Liver (tissue), 8 donors: ENCODE measurements at regions not wholly inside any gene's neighbourhood (a gene's known extent, or its start where the extent isn't known, plus 50 kb on each side); places are given as distances from the start of the nearest gene placed in this dataset.
A peak's percentile ranks its signal among the peaks of the same experiment; 100 is the strongest.

ENCODE experiments used
- DNase-seq: peaks from one replicate; pipeline ENCODE4 v3.0.0-alpha.2; 2017; ENCODE audit warnings: low spot score
- H3K27ac ChIP-seq, 2 donors: one replicate each; pipeline ENCODE4 v1.7.0; 2013; ENCODE audit warnings: inconsistent platforms in 2 of 2, low read length in 2 of 2, control low read depth in 1 of 2, low read depth in 1 of 2, mild to moderate bottlenecking in 1 of 2
- H3K27me3 ChIP-seq, 4 donors: one replicate each; pipeline versions ENCODE4 v1.6.1 to v1.7.0; 2013; ENCODE audit warnings: low read length in 3 of 4, inconsistent platforms in 1 of 4, mild to moderate bottlenecking in 1 of 4, moderate library complexity in 1 of 4; ENCODE audit not compliant: control insufficient read depth in 4 of 4, insufficient read depth in 4 of 4
- H3K36me3 ChIP-seq, 4 donors: one replicate each; pipeline versions ENCODE4 v1.6.1 to v1.7.0; 2013; ENCODE audit warnings: low read length in 3 of 4, mild to moderate bottlenecking in 3 of 4, low read depth in 1 of 4, moderate library complexity in 1 of 4; ENCODE audit not compliant: control insufficient read depth in 4 of 4, insufficient read depth in 3 of 4
- H3K4me1 ChIP-seq, 4 donors: one replicate each; pipeline versions ENCODE4 v1.6.1 to v1.7.0; 2013; ENCODE audit warnings: low read length in 3 of 4, mild to moderate bottlenecking in 3 of 4, moderate library complexity in 1 of 4; ENCODE audit not compliant: control insufficient read depth in 4 of 4, insufficient read depth in 4 of 4
- H3K4me3 ChIP-seq, 3 donors: one replicate each; pipeline versions ENCODE4 v1.6.1 to v1.7.0; 2013; ENCODE audit warnings: low read length in 3 of 3, control low read depth in 1 of 3, low read depth in 1 of 3, mild to moderate bottlenecking in 1 of 3
- H3K9ac ChIP-seq, 2 donors: one replicate each; pipeline ENCODE4 v1.7.0; 2013; ENCODE audit warnings: low read length in 2 of 2, mild to moderate bottlenecking in 2 of 2, moderate library complexity in 2 of 2, control low read depth in 1 of 2, low read depth in 1 of 2
- H3K9me3 ChIP-seq, 4 donors: one replicate each; pipeline versions ENCODE4 v1.6.1 to v1.7.0; 2013; ENCODE audit warnings: low read length in 3 of 4; ENCODE audit not compliant: control insufficient read depth in 4 of 4
- ATF3 ChIP-seq: IDR thresholded peaks from 2 replicates; pipeline ENCODE4 v1.6.1; 2016; ENCODE audit warnings: antibody characterized with exemption
- CTCF ChIP-seq: fragments of 150-350 bp; IDR thresholded peaks from 2 replicates; pipeline ENCODE4 v1.5.1; 2017; ENCODE audit warnings: improper control_type of control experiment, low read depth, low read length; ENCODE audit not compliant: missing input control
- EGR1 ChIP-seq, 2 donors: IDR thresholded peaks; 2 replicates each; pipeline ENCODE4 v1.6.1; 2016 to 2018; ENCODE audit warnings: antibody characterized with exemption in 2 of 2, low read depth in 2 of 2
- FOXA1 ChIP-seq: IDR thresholded peaks from 2 replicates; pipeline ENCODE4 v1.6.1; 2016; ENCODE audit warnings: antibody characterized with exemption
- FOXA2 ChIP-seq: IDR thresholded peaks from 2 replicates; pipeline ENCODE4 v1.6.1; 2016; ENCODE audit warnings: antibody characterized with exemption
- HNF4A ChIP-seq, 2 donors: conservative IDR thresholded peaks; 2 replicates each; pipeline ENCODE4 v1.6.1; 2016; ENCODE audit warnings: antibody characterized with exemption in 2 of 2, mild to moderate bottlenecking in 2 of 2
- MAX ChIP-seq: IDR thresholded peaks from 2 replicates; pipeline ENCODE4 v1.6.1; 2016; ENCODE audit warnings: antibody characterized with exemption
- SP1 ChIP-seq: IDR thresholded peaks from 2 replicates; pipeline ENCODE4 v1.6.1; 2018; ENCODE audit warnings: antibody characterized with exemption, mild to moderate bottlenecking
- TAF1 ChIP-seq: conservative IDR thresholded peaks from 2 replicates; pipeline ENCODE4 v1.6.1; 2016; ENCODE audit warnings: antibody characterized with exemption, mild to moderate bottlenecking
- YY1 ChIP-seq: IDR thresholded peaks from 2 replicates; pipeline ENCODE4 v1.6.1; 2016; ENCODE audit warnings: antibody characterized with exemption, mild to moderate bottlenecking
- WGBS: extraction: QIAGEN DNeasy Blood & Tissue Kit; methylation state at CpG from one replicate; pipeline ENCODE4 v1.1.7; 2013; 5-methylcytosine and 5-hydroxymethylcytosine counted together
- donor health status: healthy.
- donor health status: healthy.
- donor health status: healthy.
- donor health status: healthy.
- donor health status: healthy.

GRCh38 chr2:150230616-150231015, 256.9 kb downstream of the RND3 start:
- TF ChIP-seq MAX = no peak
- TF ChIP-seq YY1 = no peak
- TF ChIP-seq TAF1 = no peak
- TF ChIP-seq HNF4A (conservative IDR thresholded peaks at IDR 0.05) = no peak
- no peak for TF ChIP-seq CTCF
- TF ChIP-seq ATF3 = no peak
- TF ChIP-seq FOXA1 = no peak
- Histone ChIP-seq H3K27me3 (no peaks in the 10 kb centered on the region), H3K36me3 (no peaks in the 10 kb centered on the region), H3K4me1 (peaks cover 0 to 5% (median 3%) of the 10 kb centered on the region in 4 donors), H3K4me3 (no peak overlapping the region), H3K9me3 (no peaks in the 10 kb centered on the region), H3K9ac (no peak overlapping the region), H3K27ac (no peak overlapping the region)
- 100% methylated on average over 1 of the region's 1 CpG for WGBS
- no peak for DNase-seq

- H3K36me3 ChIP-seq = no peaks in the 10 kb centered on the region
- WGBS = 86% methylated on average over 1 of the region's 1 CpG
- no peaks in the 10 kb centered on the region for H3K9me3 ChIP-seq
- peaks cover 0 to 5% (median 3%) of the 10 kb centered on the region in 4 donors for H3K4me1 ChIP-seq
- no peak overlapping the region for H3K4me3 ChIP-seq
- H3K27me3 ChIP-seq = no peaks in the 10 kb centered on the region
- H3K9ac ChIP-seq = no peak overlapping the region
- DNase-seq = no peak
- H3K27ac ChIP-seq = no peak overlapping the region
- TF ChIP-seq HNF4A (conservative IDR thresholded peaks at IDR 0.05) = no peak
- TF ChIP-seq YY1 = no peak
- no peak for TF ChIP-seq FOXA1
- no peak for TF ChIP-seq EGR1 (IDR thresholded peaks at IDR 0.05; ENCODE audit: low read depth in 2 of 2)
- TF ChIP-seq FOXA2 = no peak
Measured at GRCh38 chr2:150230004-150230403, 257.5 kb downstream of the RND3 start.

GRCh38 chr2:150228936-150229335, 258.5 kb downstream of the RND3 start:
- Histone ChIP-seq H3K9me3 (no peaks in the 10 kb centered on the region), H3K9ac (no peak overlapping the region), H3K36me3 (no peaks in the 10 kb centered on the region), H3K4me1 (peaks cover 0 to 5% (median 3%) of the 10 kb centered on the region in 4 donors), H3K27me3 (no peaks in the 10 kb centered on the region), H3K27ac (no peak overlapping the region), H3K4me3 (no peak overlapping the region)
- WGBS = 16% methylated on average over 1 of the region's 1 CpG
- TF ChIP-seq EGR1 (IDR thresholded peaks at IDR 0.05; ENCODE audit: low read depth in 2 of 2) = no peak
- no peak for TF ChIP-seq CTCF
- no peak for TF ChIP-seq ATF3
- TF ChIP-seq FOXA2 = peak; percentile 22
- no peak for TF ChIP-seq SP1
- no peak for TF ChIP-seq HNF4A (conservative IDR thresholded peaks at IDR 0.05)
- DNase-seq = no peak
